GM18508 (cell line): ENCODE measurements at regions not wholly inside any gene's neighbourhood (a gene's known extent, or its start where the extent isn't known, plus 50 kb on each side); places are given as distances from the start of the nearest gene placed in this dataset.
A peak's percentile ranks its signal among the peaks of the same experiment; 100 is the strongest.

Experiments
- ATAC-seq: cut with Tn5 transposase; IDR thresholded peaks from one replicate; pipeline ENCODE4 v1.9.1; 2021; ENCODE audit warnings: moderate number of reproducible peaks; ENCODE audit not compliant: insufficient read depth, unreplicated experiment

GRCh38 chr2:181294979-181295378 is 162.2 kb upstream of the ITGA4 start:
- ATAC-seq: no peak

- ATAC-seq: no peak
Measured at GRCh38 chr2:181300600-181301291, 156.4 kb upstream of the ITGA4 start.

GRCh38 chr2:181304011-181304844 is 153.0 kb upstream of the ITGA4 start:
- peak; percentile 22 for ATAC-seq

GRCh38 chr2:181305301-181306123 is 151.7 kb upstream of the ITGA4 start:
- peak; percentile 87 for ATAC-seq

GRCh38 chr2:181306785-181307184 is 150.4 kb upstream of the ITGA4 start:
- no peak for ATAC-seq

GRCh38 chr2:181307203-181307991 is 149.8 kb upstream of the ITGA4 start:
- no peak for ATAC-seq

- ATAC-seq: no peak
Measured at GRCh38 chr2:181308766-181309515, 148.2 kb upstream of the ITGA4 start.

- ATAC-seq: no peak
Measured at GRCh38 chr2:181309586-181309985, 147.6 kb upstream of the ITGA4 start.

GRCh38 chr2:181310967-181311366 is 146.2 kb upstream of the ITGA4 start:
- ATAC-seq: no peak

- ATAC-seq: no peak
Measured at GRCh38 chr2:181311837-181312236, 145.3 kb upstream of the ITGA4 start.

- ATAC-seq: peak; percentile 82
Measured at GRCh38 chr2:181312515-181312927, 144.7 kb upstream of the ITGA4 start.

GRCh38 chr2:181313845-181314244 is 143.3 kb upstream of the ITGA4 start:
- no peak for ATAC-seq

- no peak for ATAC-seq
Measured at GRCh38 chr2:181314551-181314950, 142.6 kb upstream of the ITGA4 start.

GRCh38 chr2:181317511-181317910 is 139.7 kb upstream of the ITGA4 start:
- ATAC-seq: no peak

- ATAC-seq: no peak
Measured at GRCh38 chr2:181318504-181319280, 138.5 kb upstream of the ITGA4 start.

GRCh38 chr2:181319286-181319685 is 137.9 kb upstream of the ITGA4 start:
- no peak for ATAC-seq

- ATAC-seq: no peak
Measured at GRCh38 chr2:181320638-181321037, 136.5 kb upstream of the ITGA4 start.

GRCh38 chr2:181324912-181325311 is 132.3 kb upstream of the ITGA4 start:
- no peak for ATAC-seq

- no peak for ATAC-seq
Measured at GRCh38 chr2:181326661-181327060, 130.5 kb upstream of the ITGA4 start.
